SK-N-SH (cell line): ENCODE measurements at regions not wholly inside any gene's neighbourhood (a gene's known extent, or its start where the extent isn't known, plus 50 kb on each side); places are given as distances from the start of the nearest gene placed in this dataset.

Experiments used
- CTCF ChIP-seq: fragments of 200-600 bp; sonication (generic); IDR thresholded peaks from 2 replicates; pipeline ENCODE4 v1.6.1; 2017; ENCODE audit warnings: antibody characterized with exemption, mild to moderate bottlenecking, moderate library complexity
- EP300 ChIP-seq, 2 experiments: IDR thresholded peaks; 2 replicates each; pipeline versions ENCODE4 v1.4.0 to v1.6.1; 2012; ENCODE audit warnings: borderline replicate concordance in 1 of 2, low read depth in 1 of 2, low read length in 1 of 2
- EZH2phosphoT487 ChIP-seq: fragments of 200-600 bp; sonication (generic); IDR thresholded peaks from 2 replicates; pipeline ENCODE4 v1.6.1; 2017; ENCODE audit warnings: low read depth, mixed run types, mild to moderate bottlenecking, antibody characterized with exemption, moderate library complexity, borderline replicate concordance
- FOXM1 ChIP-seq: IDR thresholded peaks from 2 replicates; pipeline ENCODE4 v1.4.0; 2012; ENCODE audit warnings: low read depth, mild to moderate bottlenecking
- JUND ChIP-seq: IDR thresholded peaks from 2 replicates; pipeline ENCODE4 v1.4.0; 2012
- MAX ChIP-seq: IDR thresholded peaks from 2 replicates; pipeline ENCODE4 v1.4.0; 2012; ENCODE audit warnings: low read depth
- NFIC ChIP-seq: IDR thresholded peaks from 2 replicates; pipeline ENCODE4 v1.4.0; 2012; ENCODE audit warnings: borderline replicate concordance
- POLR2AphosphoS5 ChIP-seq: IDR thresholded peaks from 2 replicates; pipeline ENCODE4 v1.6.1; 2012; ENCODE audit warnings: low read depth, low read length
- RFX5 ChIP-seq: IDR thresholded peaks from 2 replicates; pipeline ENCODE4 v1.6.1; 2012; ENCODE audit warnings: mild to moderate bottlenecking, improper control_type of control experiment, low read length
- RXRA ChIP-seq: IDR thresholded peaks from 2 replicates; pipeline ENCODE4 v1.4.0; 2012; ENCODE audit warnings: low read depth, mild to moderate bottlenecking, borderline replicate concordance
- TAF1 ChIP-seq: IDR thresholded peaks from 2 replicates; pipeline ENCODE4 v1.6.1; 2012; ENCODE audit warnings: low read depth, mild to moderate bottlenecking, low read length, moderate library complexity, borderline replicate concordance
- YY1 ChIP-seq: IDR thresholded peaks from 2 replicates; pipeline ENCODE4 v1.4.0; 2012; ENCODE audit warnings: low read depth, mild to moderate bottlenecking
- ZBTB33 ChIP-seq: IDR thresholded peaks from 2 replicates; pipeline ENCODE4 v1.4.0; 2012; ENCODE audit warnings: low read depth, borderline replicate concordance

- TF ChIP-seq FOXM1 (no peak), POLR2AphosphoS5 (no peak), CTCF (no peak), NFIC (no peak), EZH2phosphoT487 (no peak), RXRA (no peak), MAX (no peak), RFX5 (no peak), ZBTB33 (no peak), YY1 (no peak), EP300 (IDR thresholded peaks at IDR 0.05; ENCODE audit: borderline replicate concordance in 1 of 2, low read depth in 1 of 2, low read length in 1 of 2) (no peak), TAF1 (no peak), JUND (no peak)
These were observed 2576.8 kb downstream of the PCDH7 start for GRCh38 chr4:33296876-33297455.
